HL-60 (cell line): ENCODE measurements at regions not wholly inside any gene's neighbourhood (a gene's known extent, or its start where the extent isn't known, plus 50 kb on each side); places are given as distances from the start of the nearest gene placed in this dataset.

Experiments used
- CTCF ChIP-seq: IDR thresholded peaks from one replicate; pipeline ENCODE4 v1.5.1; 2011; ENCODE audit warnings: low read length, control low read depth, inconsistent platforms; ENCODE audit not compliant: insufficient read depth
- POLR2AphosphoS5 ChIP-seq: IDR thresholded peaks from 2 replicates; pipeline ENCODE4 v1.6.1; 2012; ENCODE audit warnings: low read depth

- TF ChIP-seq CTCF, result no peak
- TF ChIP-seq POLR2AphosphoS5, result no peak
Measured at GRCh38 chr20:51188941-51189340, 166.0 kb upstream of the KCNG1 start.
